ENCODE measurements at regions not wholly inside any gene's neighbourhood (a gene's known extent, or its start where the extent isn't known, plus 50 kb on each side); places are given as distances from the start of the nearest gene placed in this dataset.

- H3K4me3 ChIP-seq = no peak overlapping the region
- H3K27me3 ChIP-seq (ENCODE audit: control insufficient read depth in 3 of 3, insufficient read depth in 3 of 3, low read length in 2 of 3) = no peaks in the 10 kb centered on the region
- no peak overlapping the region for H3K27ac ChIP-seq (ENCODE audit: low read depth in 1 of 2, low read length in 1 of 2)
- DNase-seq (no peak), ATAC-seq (ENCODE audit: insufficient read depth, low FRiP score) (no peak)
- no peaks in the 10 kb centered on the region for H3K9me3 ChIP-seq (ENCODE audit: control insufficient read depth in 4 of 4, insufficient read depth in 3 of 4, low read length in 3 of 4)
- WGBS, 2 donors = 58 to 79% methylated on average over 1 of the region's 1 CpG
- no peaks in the 10 kb centered on the region for H3K36me3 ChIP-seq (ENCODE audit: control insufficient read depth in 4 of 4, insufficient read depth in 4 of 4, low read length in 4 of 4)
- no peaks in the 10 kb centered on the region for H3K4me1 ChIP-seq (ENCODE audit: control insufficient read depth in 5 of 5, insufficient read depth in 5 of 5, low read length in 5 of 5)
- no peak for TF ChIP-seq CTCF (IDR thresholded peaks at IDR 0.05; ENCODE audit: control extremely low read depth, extremely low read depth)
- H3K9ac ChIP-seq (ENCODE audit: insufficient read depth in 1 of 2, low read length in 2 of 2) = no peak overlapping the region
Measured at GRCh38 chr3:68211637-68212036, 557.2 kb upstream of the SUCLG2 start.

- H3K27me3 ChIP-seq (ENCODE audit: control insufficient read depth in 3 of 3, insufficient read depth in 3 of 3, low read length in 2 of 3) = no peaks in the 10 kb centered on the region
- ATAC-seq (ENCODE audit: insufficient read depth, low FRiP score) (no peak), DNase-seq (no peak)
- no peak overlapping the region for H3K4me3 ChIP-seq
- H3K36me3 ChIP-seq (ENCODE audit: control insufficient read depth in 4 of 4, insufficient read depth in 4 of 4, low read length in 4 of 4) = no peaks in the 10 kb centered on the region
- TF ChIP-seq CTCF (IDR thresholded peaks at IDR 0.05; ENCODE audit: control extremely low read depth, extremely low read depth) = no peak
- no peaks in the 10 kb centered on the region for H3K4me1 ChIP-seq (ENCODE audit: control insufficient read depth in 5 of 5, insufficient read depth in 5 of 5, low read length in 5 of 5)
- no peaks in the 10 kb centered on the region for H3K9me3 ChIP-seq (ENCODE audit: control insufficient read depth in 4 of 4, insufficient read depth in 3 of 4, low read length in 3 of 4)
- H3K27ac ChIP-seq (ENCODE audit: low read depth in 1 of 2, low read length in 1 of 2) = no peak overlapping the region
- no peak overlapping the region for H3K9ac ChIP-seq (ENCODE audit: insufficient read depth in 1 of 2, low read length in 2 of 2)
Measured at GRCh38 chr3:68210635-68211034, 556.2 kb upstream of the SUCLG2 start.

- DNase-seq (no peak), ATAC-seq (ENCODE audit: insufficient read depth, low FRiP score) (no peak)
- no peak for TF ChIP-seq CTCF (IDR thresholded peaks at IDR 0.05; ENCODE audit: control extremely low read depth, extremely low read depth)
- Histone ChIP-seq H3K9me3 (ENCODE audit: control insufficient read depth in 4 of 4, insufficient read depth in 3 of 4, low read length in 3 of 4) (no peaks in the 10 kb centered on the region), H3K9ac (ENCODE audit: insufficient read depth in 1 of 2, low read length in 2 of 2) (no peak overlapping the region), H3K4me3 (no peak overlapping the region), H3K4me1 (ENCODE audit: control insufficient read depth in 5 of 5, insufficient read depth in 5 of 5, low read length in 5 of 5) (no peaks in the 10 kb centered on the region), H3K36me3 (ENCODE audit: control insufficient read depth in 4 of 4, insufficient read depth in 4 of 4, low read length in 4 of 4) (no peaks in the 10 kb centered on the region), H3K27ac (ENCODE audit: low read depth in 1 of 2, low read length in 1 of 2) (no peak overlapping the region), H3K27me3 (ENCODE audit: control insufficient read depth in 3 of 3, insufficient read depth in 3 of 3, low read length in 2 of 3) (no peaks in the 10 kb centered on the region)
- 82 to 88% methylated on average over 2 of the region's 2 CpGs for WGBS, 2 donors
Measured at GRCh38 chr3:68207327-68207726, 552.9 kb upstream of the SUCLG2 start.

- no peak for DNase-seq
- H3K27ac ChIP-seq (ENCODE audit: low read depth in 1 of 2, low read length in 1 of 2) = no peak overlapping the region
- H3K4me3 ChIP-seq = no peak overlapping the region
- ATAC-seq (ENCODE audit: insufficient read depth, low FRiP score) = no peak
- H3K9ac ChIP-seq (ENCODE audit: insufficient read depth in 1 of 2, low read length in 2 of 2) = no peak overlapping the region
- no peaks in the 10 kb centered on the region for H3K9me3 ChIP-seq (ENCODE audit: control insufficient read depth in 4 of 4, insufficient read depth in 3 of 4, low read length in 3 of 4)
- no peaks in the 10 kb centered on the region for H3K27me3 ChIP-seq (ENCODE audit: control insufficient read depth in 3 of 3, insufficient read depth in 3 of 3, low read length in 2 of 3)
- TF ChIP-seq CTCF (IDR thresholded peaks at IDR 0.05; ENCODE audit: control extremely low read depth, extremely low read depth) = no peak
- WGBS, 2 donors = 79 to 89% methylated on average over 3 of the region's 3 CpGs
- H3K36me3 ChIP-seq (ENCODE audit: control insufficient read depth in 4 of 4, insufficient read depth in 4 of 4, low read length in 4 of 4) = no peaks in the 10 kb centered on the region
- no peaks in the 10 kb centered on the region for H3K4me1 ChIP-seq (ENCODE audit: control insufficient read depth in 5 of 5, insufficient read depth in 5 of 5, low read length in 5 of 5)
Measured at GRCh38 chr3:68206524-68207117, 552.2 kb upstream of the SUCLG2 start.
